DMS153 treated with DMSO at 0.1 percent for 48 hours (cell line): ENCODE measurements at regions not wholly inside any gene's neighbourhood (a gene's known extent, or its start where the extent isn't known, plus 50 kb on each side); places are given as distances from the start of the nearest gene placed in this dataset.

ENCODE experiments used
- DNase-seq: peaks from one replicate; lab custom pipeline; 2025; ENCODE audit not compliant: unreplicated experiment; lab: John Stamatoyannopoulos, UW

- DNase-seq = no peak
These were observed 257.2 kb downstream of the ETS1 start for GRCh38 chr11:128330203-128330602.

- DNase-seq = no peak
These were observed 258.3 kb downstream of the ETS1 start for GRCh38 chr11:128328955-128329551.

- DNase-seq = no peak
These were observed 260.1 kb downstream of the ETS1 start for GRCh38 chr11:128327274-128327673.

GRCh38 chr11:128326791-128327190 is 260.6 kb downstream of the ETS1 start:
- no peak for DNase-seq

GRCh38 chr11:128324531-128325141 is 262.7 kb downstream of the ETS1 start:
- DNase-seq = no peak

GRCh38 chr11:128324051-128324481 is 263.3 kb downstream of the ETS1 start:
- DNase-seq = no peak

- no peak for DNase-seq
These were observed 264.0 kb downstream of the ETS1 start for GRCh38 chr11:128323381-128323780.

GRCh38 chr11:128318856-128319474 is 268.4 kb downstream of the ETS1 start:
- no peak for DNase-seq

GRCh38 chr11:128316541-128317227 is 270.7 kb downstream of the ETS1 start:
- no peak for DNase-seq

GRCh38 chr11:128315933-128316332 is 271.4 kb downstream of the ETS1 start:
- no peak for DNase-seq

GRCh38 chr11:128313931-128314330 is 273.4 kb downstream of the ETS1 start:
- DNase-seq = no peak

- no peak for DNase-seq
These were observed 275.3 kb downstream of the ETS1 start for GRCh38 chr11:128311742-128312719.

GRCh38 chr11:128310676-128311445 is 276.5 kb downstream of the ETS1 start:
- DNase-seq = no peak

GRCh38 chr11:128310005-128310404 is 277.4 kb downstream of the ETS1 start:
- DNase-seq = no peak

GRCh38 chr11:128308794-128309193 is 278.6 kb downstream of the ETS1 start:
- no peak for DNase-seq

- DNase-seq = no peak
These were observed 281.8 kb downstream of the ETS1 start for GRCh38 chr11:128305588-128305987.

GRCh38 chr11:128304666-128305485 is 282.5 kb downstream of the ETS1 start:
- no peak for DNase-seq

- DNase-seq = no peak
These were observed 283.2 kb downstream of the ETS1 start for GRCh38 chr11:128304116-128304515.

- DNase-seq = no peak
These were observed 284.0 kb downstream of the ETS1 start for GRCh38 chr11:128303383-128303782.
